ENCODE measurements at regions not wholly inside any gene's neighbourhood (a gene's known extent, or its start where the extent isn't known, plus 50 kb on each side); places are given as distances from the start of the nearest gene placed in this dataset.

- no peak for TF ChIP-seq ZC3H10 (CRISPR knock-in tag; IDR thresholded peaks at IDR 0.05)
- TF ChIP-seq CREB5 (CRISPR knock-in tag; IDR thresholded peaks at IDR 0.05; ENCODE audit: low read depth) = no peak
- TF ChIP-seq ZFP3 (CRISPR knock-in tag; IDR thresholded peaks at IDR 0.05) = no peak
- TF ChIP-seq RARB (CRISPR knock-in tag; IDR thresholded peaks at IDR 0.05) = no peak
- no peak for TF ChIP-seq TCF4 (CRISPR knock-in tag; IDR thresholded peaks at IDR 0.05; ENCODE audit: borderline replicate concordance)
- TF ChIP-seq TSHZ2 (CRISPR knock-in tag; IDR thresholded peaks at IDR 0.05) = no peak
- TF ChIP-seq ZNF565 (CRISPR knock-in tag; conservative IDR thresholded peaks at IDR 0.05; ENCODE audit: low read depth) = no peak
These were observed 393.3 kb upstream of the CBLB start for GRCh38 chr3:106261915-106262683.

All from SK-N-SH treated with all-trans-retinoic acid at 6 μM for 48 hours (cell line).